GM23338 (cell line): ENCODE measurements at regions not wholly inside any gene's neighbourhood (a gene's known extent, or its start where the extent isn't known, plus 50 kb on each side); places are given as distances from the start of the nearest gene placed in this dataset.

ENCODE experiments used
- ATAC-seq: fragments of 200-7000 bp; cut with Tn5 transposase; 3 replicates; pipeline ENCODE4 v1.9.1; 2020
- DNase-seq: peaks from one replicate; pipeline ENCODE4 v3.0.0-alpha.2; 2015; ENCODE audit warnings: low spot score
- H2AFZ ChIP-seq: fragments of 200-600 bp; sonication (generic); 2 replicates; pipeline ENCODE4 v1.8.0; 2016; ENCODE audit warnings: antibody characterized with exemption, mild to moderate bottlenecking, moderate library complexity
- H3F3A ChIP-seq: fragments of 200-600 bp; sonication (generic); replicated peaks from 2 replicates; pipeline ENCODE4 v1.8.0; 2017; ENCODE audit warnings: antibody characterized with exemption, mixed run types, low read depth
- H3K27ac ChIP-seq: fragments of 200-600 bp; sonication (generic); 2 replicates; pipeline ENCODE4 v1.6.1; 2016; ENCODE audit warnings: low read depth
- H3K27me3 ChIP-seq: fragments of 200-600 bp; sonication (generic); 2 replicates; pipeline ENCODE4 v1.8.0; 2016; ENCODE audit warnings: mild to moderate bottlenecking, mixed run types, moderate library complexity; ENCODE audit not compliant: insufficient read depth
- H3K36me3 ChIP-seq: fragments of 200-600 bp; sonication (generic); 2 replicates; pipeline ENCODE4 v1.8.0; 2016; ENCODE audit warnings: mild to moderate bottlenecking; ENCODE audit not compliant: insufficient read depth
- H3K4me1 ChIP-seq: fragments of 200-600 bp; sonication (generic); 2 replicates; pipeline ENCODE4 v1.8.0; 2016; ENCODE audit warnings: mild to moderate bottlenecking, moderate library complexity; ENCODE audit not compliant: insufficient read depth
- H3K4me2 ChIP-seq: fragments of 200-600 bp; sonication (generic); 2 replicates; pipeline ENCODE4 v1.7.1; 2017; ENCODE audit warnings: mixed run types
- H3K4me3 ChIP-seq: fragments of 200-600 bp; sonication (generic); 2 replicates; pipeline ENCODE4 v1.6.1; 2016; ENCODE audit warnings: mixed run types
- H3K79me2 ChIP-seq: fragments of 200-600 bp; sonication (generic); replicated peaks from 2 replicates; pipeline ENCODE4 v1.8.0; 2017; ENCODE audit warnings: mild to moderate bottlenecking; ENCODE audit not compliant: insufficient read depth
- H3K9me2 ChIP-seq: fragments of 200-600 bp; sonication (generic); 2 replicates; pipeline ENCODE4 v1.8.0; 2017; ENCODE audit not compliant: insufficient read depth
- H4K20me1 ChIP-seq: fragments of 200-600 bp; sonication (generic); replicated peaks from 2 replicates; pipeline ENCODE4 v1.8.0; 2017; ENCODE audit warnings: mild to moderate bottlenecking; ENCODE audit not compliant: insufficient read depth
- H3K27ac Mint-ChIP-seq: 2 replicates; pipeline ENCODE4 v1.8.0; 2020; ENCODE audit warnings: inconsistent platforms, mild to moderate bottlenecking, moderate library complexity, mixed read lengths
- H3K27me3 Mint-ChIP-seq: 3 replicates; pipeline ENCODE4 v1.8.0; 2022; ENCODE audit warnings: low read depth, mild to moderate bottlenecking, moderate library complexity, mixed read lengths, inconsistent platforms; ENCODE audit not compliant: insufficient read depth, poor library complexity
- H3K36me3 Mint-ChIP-seq: 3 replicates; pipeline ENCODE4 v1.8.0; 2021; ENCODE audit warnings: low read depth, mild to moderate bottlenecking, inconsistent platforms, moderate library complexity, mixed read lengths
- H3K4me1 Mint-ChIP-seq: 3 replicates; pipeline ENCODE4 v1.8.0; 2020; ENCODE audit warnings: mild to moderate bottlenecking, inconsistent platforms, mixed read lengths
- H3K4me3 Mint-ChIP-seq: 3 replicates; pipeline ENCODE4 v1.8.0; 2021; ENCODE audit warnings: moderate library complexity, mild to moderate bottlenecking, inconsistent platforms, mixed read lengths
- H3K9me3 Mint-ChIP-seq: 3 replicates; pipeline ENCODE4 v1.8.0; 2020; ENCODE audit warnings: moderate library complexity, mild to moderate bottlenecking, inconsistent platforms, mixed read lengths
- CREB1 ChIP-seq: fragments of 250-450 bp; sonication (Bioruptor Pico); IDR thresholded peaks from 2 replicates; pipeline ENCODE4 v1.5.0; 2020; ENCODE audit warnings: low read depth, mild to moderate bottlenecking, moderate library complexity
- CTCF ChIP-seq, 2 experiments: fragments of 200-600 bp in 1 of 2; sonication (generic) in 1 of 2; conservative IDR thresholded peaks; 2 replicates each; pipeline versions ENCODE4 v1.5.1 to v1.6.1; 2016 to 2017; ENCODE audit warnings: antibody characterized with exemption in 2 of 2, low read depth in 2 of 2, mild to moderate bottlenecking in 2 of 2, moderate library complexity in 1 of 2
- EZH2 ChIP-seq: fragments of 200-600 bp; sonication (generic); IDR thresholded peaks from one replicate; pipeline ENCODE4 v1.8.0; 2017; ENCODE audit warnings: antibody characterized with exemption, mild to moderate bottlenecking, low read depth; ENCODE audit not compliant: unreplicated experiment
- EZH2phosphoT487 ChIP-seq: fragments of 200-600 bp; sonication (generic); IDR thresholded peaks from one replicate; pipeline ENCODE4 v1.8.1; 2018; ENCODE audit warnings: antibody characterized with exemption; ENCODE audit not compliant: unreplicated experiment
- JUNB ChIP-seq: IDR thresholded peaks from one replicate; pipeline ENCODE4 v1.6.1; 2016; ENCODE audit warnings: antibody characterized with exemption; ENCODE audit not compliant: unreplicated experiment
- NANOG ChIP-seq: IDR thresholded peaks from 2 replicates; pipeline ENCODE4 v1.6.1; 2016; ENCODE audit warnings: antibody characterized with exemption, borderline replicate concordance
- POLR2AphosphoS5 ChIP-seq: IDR thresholded peaks from 2 replicates; pipeline ENCODE4 v1.6.1; 2016; ENCODE audit warnings: antibody characterized with exemption, low read depth
- REST ChIP-seq: IDR thresholded peaks from one replicate; pipeline ENCODE4 v1.6.1; 2018; ENCODE audit warnings: antibody characterized with exemption; ENCODE audit not compliant: unreplicated experiment
- STAT1 ChIP-seq: IDR thresholded peaks from one replicate; pipeline ENCODE4 v1.6.1; 2016; ENCODE audit warnings: antibody characterized with exemption; ENCODE audit not compliant: unreplicated experiment
- ZNF114 ChIP-seq: fragments of 250-450 bp; sonication (Bioruptor Pico); IDR thresholded peaks from 2 replicates; pipeline ENCODE4 v1.5.0; 2020; ENCODE audit warnings: mild to moderate bottlenecking, moderate library complexity
- ZNF331 ChIP-seq: fragments of 250-450 bp; sonication (Bioruptor Pico); IDR thresholded peaks from 2 replicates; pipeline ENCODE4 v1.5.0; 2020; ENCODE audit warnings: low read depth, mild to moderate bottlenecking, moderate library complexity
- ZNF462 ChIP-seq: fragments of 250-450 bp; sonication (Bioruptor Pico); IDR thresholded peaks from 2 replicates; pipeline ENCODE4 v1.5.0; 2020; ENCODE audit warnings: mild to moderate bottlenecking, moderate library complexity
- TF ChIP-seq, protein P1 (sequence below): IDR thresholded peaks from 2 replicates; pipeline ENCODE4 v1.6.1; 2016; ENCODE audit warnings: antibody characterized with exemption

- no peak for TF ChIP-seq CREB1
These were observed 168.5 kb upstream of the TEX13C start (continued) for GRCh38 chrX:125151146-125151545.

- TF ChIP-seq JUNB (no peak), EZH2phosphoT487 (no peak), POLR2AphosphoS5 (no peak), ZNF331 (no peak), ZNF114 (CRISPR knock-in tag) (no peak), STAT1 (no peak), CTCF (conservative IDR thresholded peaks at IDR 0.05; ENCODE audit: low read depth in 2 of 2) (no peak), NANOG (no peak), EZH2 (no peak), REST (no peak), ZNF462 (CRISPR knock-in tag) (no peak), CREB1 (no peak)
- TF ChIP-seq, protein P1, sequence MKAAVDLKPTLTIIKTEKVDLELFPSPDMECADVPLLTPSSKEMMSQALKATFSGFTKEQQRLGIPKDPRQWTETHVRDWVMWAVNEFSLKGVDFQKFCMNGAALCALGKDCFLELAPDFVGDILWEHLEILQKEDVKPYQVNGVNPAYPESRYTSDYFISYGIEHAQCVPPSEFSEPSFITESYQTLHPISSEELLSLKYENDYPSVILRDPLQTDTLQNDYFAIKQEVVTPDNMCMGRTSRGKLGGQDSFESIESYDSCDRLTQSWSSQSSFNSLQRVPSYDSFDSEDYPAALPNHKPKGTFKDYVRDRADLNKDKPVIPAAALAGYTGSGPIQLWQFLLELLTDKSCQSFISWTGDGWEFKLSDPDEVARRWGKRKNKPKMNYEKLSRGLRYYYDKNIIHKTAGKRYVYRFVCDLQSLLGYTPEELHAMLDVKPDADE = no peak
- Histone ChIP-seq H3K27me3 (no peaks in the 10 kb centered on the region), H3K4me1 (peaks cover 14% of the 10 kb centered on the region), H2AFZ (no peak overlapping the region), H3K79me2 (no peaks in the 10 kb centered on the region), H3F3A (no peaks in the 10 kb centered on the region), H3K27ac (no peak overlapping the region), H4K20me1 (no peaks in the 10 kb centered on the region), H3K4me2 (no peak overlapping the region), H3K4me3 (no peak overlapping the region), H3K36me3 (no peaks in the 10 kb centered on the region), H3K9me2 (no peaks in the 10 kb centered on the region)
- Mint-ChIP-seq H3K4me3 (no peak overlapping the region), H3K36me3 (no peaks in the 10 kb centered on the region), H3K27ac (no peak overlapping the region), H3K9me3 (no peaks in the 10 kb centered on the region), H3K27me3 (no peaks in the 10 kb centered on the region), H3K4me1 (peaks cover 11% of the 10 kb centered on the region)
- no peak for DNase-seq
- no peak for ATAC-seq
These were observed 167.7 kb upstream of the TEX13C start for GRCh38 chrX:125152011-125152410.
